ENCODE measurements at regions not wholly inside any gene's neighbourhood (a gene's known extent, or its start where the extent isn't known, plus 50 kb on each side); places are given as distances from the start of the nearest gene placed in this dataset.

DNA sequence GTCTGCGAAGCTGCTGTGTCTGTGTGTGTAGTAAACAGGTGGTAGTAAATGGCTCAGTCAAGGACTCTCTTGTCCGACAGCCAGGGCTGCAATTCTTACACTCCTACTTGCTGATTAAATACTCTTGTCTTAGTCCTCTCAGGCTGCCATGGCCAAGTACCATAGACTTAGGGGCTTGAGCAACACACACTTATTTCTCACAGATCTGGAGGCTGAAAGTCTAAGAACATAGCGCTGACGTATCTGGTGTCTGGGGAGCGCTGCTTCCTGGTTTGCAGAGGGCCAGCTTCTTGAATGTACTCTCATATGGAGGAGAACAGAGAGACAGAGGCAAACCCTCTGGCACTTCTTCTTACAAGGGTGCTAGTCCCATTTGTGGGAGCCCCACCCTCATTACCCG, 411.0 kb downstream of the MED10 start:
- DNase-seq (ENCODE audit: low spot score) = no peak
- H3K27ac ChIP-seq = no peak overlapping the region
- CTCF ChIA-PET = no interaction called here
- POLR2A ChIA-PET (ENCODE audit: low non-redundant PET) = no interaction called here
- TF ChIP-seq, protein P1, sequence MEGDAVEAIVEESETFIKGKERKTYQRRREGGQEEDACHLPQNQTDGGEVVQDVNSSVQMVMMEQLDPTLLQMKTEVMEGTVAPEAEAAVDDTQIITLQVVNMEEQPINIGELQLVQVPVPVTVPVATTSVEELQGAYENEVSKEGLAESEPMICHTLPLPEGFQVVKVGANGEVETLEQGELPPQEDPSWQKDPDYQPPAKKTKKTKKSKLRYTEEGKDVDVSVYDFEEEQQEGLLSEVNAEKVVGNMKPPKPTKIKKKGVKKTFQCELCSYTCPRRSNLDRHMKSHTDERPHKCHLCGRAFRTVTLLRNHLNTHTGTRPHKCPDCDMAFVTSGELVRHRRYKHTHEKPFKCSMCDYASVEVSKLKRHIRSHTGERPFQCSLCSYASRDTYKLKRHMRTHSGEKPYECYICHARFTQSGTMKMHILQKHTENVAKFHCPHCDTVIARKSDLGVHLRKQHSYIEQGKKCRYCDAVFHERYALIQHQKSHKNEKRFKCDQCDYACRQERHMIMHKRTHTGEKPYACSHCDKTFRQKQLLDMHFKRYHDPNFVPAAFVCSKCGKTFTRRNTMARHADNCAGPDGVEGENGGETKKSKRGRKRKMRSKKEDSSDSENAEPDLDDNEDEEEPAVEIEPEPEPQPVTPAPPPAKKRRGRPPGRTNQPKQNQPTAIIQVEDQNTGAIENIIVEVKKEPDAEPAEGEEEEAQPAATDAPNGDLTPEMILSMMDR (conservative IDR thresholded peaks at IDR 0.05; ENCODE audit: low read depth) = no peak

DNA sequence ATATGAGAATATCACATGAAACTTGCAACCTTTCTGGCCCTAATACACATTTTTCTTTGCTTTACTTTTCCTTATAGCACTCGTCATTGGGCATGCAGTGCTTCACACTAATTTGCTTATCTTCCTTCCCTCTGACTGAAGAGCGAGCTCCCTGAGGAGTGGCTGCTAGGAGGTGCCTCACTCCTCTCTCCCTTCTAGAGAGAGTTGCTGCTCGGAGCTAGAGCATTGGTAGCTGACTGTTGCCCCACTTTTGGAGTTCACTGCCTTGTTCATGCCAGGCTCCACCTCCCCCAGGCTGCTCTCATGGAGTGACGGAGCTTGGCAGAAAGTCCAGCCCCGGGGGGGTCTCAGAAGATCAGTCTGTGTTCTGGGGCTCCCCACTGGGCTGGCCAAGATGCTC, 413.2 kb downstream of the MED10 start:
- TF ChIP-seq, protein P1 (conservative IDR thresholded peaks at IDR 0.05; ENCODE audit: low read depth) = no peak
- POLR2A ChIA-PET (ENCODE audit: low non-redundant PET) = no interaction called here
- DNase-seq (ENCODE audit: low spot score) = no peak
- H3K27ac ChIP-seq = no peak overlapping the region
- CTCF ChIA-PET = no interaction called here

DNA sequence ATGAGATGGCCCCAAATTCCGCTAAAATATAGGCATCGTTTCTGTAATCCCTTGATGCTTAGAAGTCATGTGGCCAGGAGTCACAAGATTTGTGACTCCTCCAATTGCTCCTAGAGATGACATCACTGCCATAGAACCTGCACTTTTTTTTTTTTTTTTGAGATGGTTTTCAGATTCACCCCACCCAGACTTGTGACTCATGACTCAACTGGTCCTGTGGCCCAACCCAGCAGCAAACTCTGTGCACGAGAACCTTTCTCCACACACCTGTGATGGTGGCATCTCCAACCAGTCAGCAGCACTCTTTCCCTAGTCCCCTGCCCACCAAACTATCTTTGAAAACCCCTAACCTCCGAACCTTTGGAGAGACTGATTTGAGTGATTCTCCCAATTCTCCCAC, 414.0 kb downstream of the MED10 start:
- POLR2A ChIA-PET (ENCODE audit: low non-redundant PET) = no interaction called here
- CTCF ChIA-PET = no interaction called here
- no peak overlapping the region for H3K27ac ChIP-seq
- TF ChIP-seq, protein P1 (conservative IDR thresholded peaks at IDR 0.05; ENCODE audit: low read depth) = no peak
- DNase-seq (ENCODE audit: low spot score) = no peak

GRCh38 chr5:5957737-5958136, 420.6 kb downstream of the MED10 start:
- H3K27ac ChIP-seq = no peak overlapping the region
- no peak for DNase-seq (ENCODE audit: low spot score)
- ChIA-PET CTCF (no interaction called here), POLR2A (ENCODE audit: low non-redundant PET) (no interaction called here)
- TF ChIP-seq, protein P1 (conservative IDR thresholded peaks at IDR 0.05; ENCODE audit: low read depth) = no peak

DNA sequence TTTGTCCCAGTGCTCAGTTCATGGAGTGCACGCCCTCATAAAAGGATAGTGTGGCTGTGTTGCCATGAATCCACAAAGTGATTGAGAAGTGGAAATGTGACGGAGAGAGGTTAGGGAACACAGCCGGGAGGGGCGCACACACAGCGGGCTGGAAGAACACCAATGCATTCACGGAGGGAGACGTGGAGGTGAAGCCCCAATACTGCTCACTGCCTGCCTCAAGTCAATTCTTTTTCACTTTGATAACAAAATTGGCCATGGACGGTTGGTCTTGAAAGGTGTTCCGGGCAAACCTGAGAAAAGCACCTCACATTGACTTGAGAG, 424.1 kb downstream of the MED10 start:
- no peak for DNase-seq (ENCODE audit: low spot score)
- ChIA-PET POLR2A (ENCODE audit: low non-redundant PET) (no interaction called here), CTCF (no interaction called here)
- TF ChIP-seq, protein P1 (conservative IDR thresholded peaks at IDR 0.05; ENCODE audit: low read depth) = no peak
- no peak overlapping the region for H3K27ac ChIP-seq

- CTCF ChIA-PET = no interaction called here
- DNase-seq (ENCODE audit: low spot score) = no peak
- TF ChIP-seq, protein P1 (conservative IDR thresholded peaks at IDR 0.05; ENCODE audit: low read depth) = no peak
- POLR2A ChIA-PET (ENCODE audit: low non-redundant PET) = no interaction called here
- no peak overlapping the region for H3K27ac ChIP-seq
Measured at GRCh38 chr5:5953584-5954274, 424.6 kb downstream of the MED10 start.

DNA sequence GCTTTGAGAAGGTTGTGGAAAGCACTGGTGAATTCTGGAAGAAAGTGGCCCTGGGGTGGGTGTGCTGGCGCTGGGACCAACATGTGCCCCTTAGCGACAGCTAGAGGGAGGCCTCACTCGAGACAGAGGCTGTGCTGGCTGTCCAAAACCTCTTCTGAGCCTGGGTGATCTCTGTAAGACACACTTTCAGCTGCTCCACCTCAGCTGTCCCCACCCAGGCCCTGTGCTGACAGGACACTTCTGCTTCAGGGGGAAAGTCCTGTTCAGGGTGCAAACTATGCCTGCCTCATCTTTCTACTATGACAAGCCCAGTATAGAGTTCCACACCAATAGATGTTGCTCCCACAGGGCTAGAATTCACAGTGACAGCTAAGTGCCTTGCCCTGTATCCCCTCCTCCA, 426.4 kb downstream of the MED10 start:
- ChIA-PET CTCF (no interaction called here), POLR2A (ENCODE audit: low non-redundant PET) (no interaction called here)
- H3K27ac ChIP-seq = no peak overlapping the region
- DNase-seq (ENCODE audit: low spot score) = no peak
- TF ChIP-seq, protein P1 (conservative IDR thresholded peaks at IDR 0.05; ENCODE audit: low read depth) = no peak
